Mammary epithelial cell (primary cell): ENCODE measurements at regions not wholly inside any gene's neighbourhood (a gene's known extent, or its start where the extent isn't known, plus 50 kb on each side); places are given as distances from the start of the nearest gene placed in this dataset.

Experiments
- EZH2 ChIP-seq: IDR thresholded peaks from 2 replicates; pipeline ENCODE4 v1.6.1; 2012; ENCODE audit warnings: low read length, inconsistent platforms, borderline replicate concordance
- TF ChIP-seq, protein P1 (sequence below), 2 donors: IDR thresholded peaks in 1 of 2; conservative IDR thresholded peaks in 1 of 2; 2 replicates each; pipeline ENCODE4 v1.5.1; 2011 to 2012; ENCODE audit warnings: inconsistent platforms in 2 of 2, low read length in 2 of 2, mild to moderate bottlenecking in 2 of 2, control low read depth in 1 of 2, low read depth in 1 of 2; ENCODE audit not compliant: insufficient read depth in 1 of 2; ENCODE audit errors: extremely low read depth in 1 of 2

GRCh38 chr16:87066133-87067002 lies 250.8 kb downstream of the C16orf95 start:
- TF ChIP-seq, protein P1, sequence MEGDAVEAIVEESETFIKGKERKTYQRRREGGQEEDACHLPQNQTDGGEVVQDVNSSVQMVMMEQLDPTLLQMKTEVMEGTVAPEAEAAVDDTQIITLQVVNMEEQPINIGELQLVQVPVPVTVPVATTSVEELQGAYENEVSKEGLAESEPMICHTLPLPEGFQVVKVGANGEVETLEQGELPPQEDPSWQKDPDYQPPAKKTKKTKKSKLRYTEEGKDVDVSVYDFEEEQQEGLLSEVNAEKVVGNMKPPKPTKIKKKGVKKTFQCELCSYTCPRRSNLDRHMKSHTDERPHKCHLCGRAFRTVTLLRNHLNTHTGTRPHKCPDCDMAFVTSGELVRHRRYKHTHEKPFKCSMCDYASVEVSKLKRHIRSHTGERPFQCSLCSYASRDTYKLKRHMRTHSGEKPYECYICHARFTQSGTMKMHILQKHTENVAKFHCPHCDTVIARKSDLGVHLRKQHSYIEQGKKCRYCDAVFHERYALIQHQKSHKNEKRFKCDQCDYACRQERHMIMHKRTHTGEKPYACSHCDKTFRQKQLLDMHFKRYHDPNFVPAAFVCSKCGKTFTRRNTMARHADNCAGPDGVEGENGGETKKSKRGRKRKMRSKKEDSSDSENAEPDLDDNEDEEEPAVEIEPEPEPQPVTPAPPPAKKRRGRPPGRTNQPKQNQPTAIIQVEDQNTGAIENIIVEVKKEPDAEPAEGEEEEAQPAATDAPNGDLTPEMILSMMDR (conservative IDR thresholded peaks at IDR 0.05 in 1 of 2, IDR thresholded peaks at IDR 0.05 in 1 of 2; ENCODE audit: extremely low read depth in 1 of 2, insufficient read depth in 1 of 2, low read depth in 1 of 2, low read length in 2 of 2) = no peak
- no peak for TF ChIP-seq EZH2
